Liver (tissue), 8 donors: ENCODE measurements at regions not wholly inside any gene's neighbourhood (a gene's known extent, or its start where the extent isn't known, plus 50 kb on each side); places are given as distances from the start of the nearest gene placed in this dataset.

ENCODE experiments used
- DNase-seq: peaks from one replicate; pipeline ENCODE4 v3.0.0-alpha.2; 2017; ENCODE audit warnings: low spot score
- H3K27ac ChIP-seq, 2 donors: one replicate each; pipeline ENCODE4 v1.7.0; 2013; ENCODE audit warnings: inconsistent platforms in 2 of 2, low read length in 2 of 2, control low read depth in 1 of 2, low read depth in 1 of 2, mild to moderate bottlenecking in 1 of 2
- H3K27me3 ChIP-seq, 4 donors: one replicate each; pipeline versions ENCODE4 v1.6.1 to v1.7.0; 2013; ENCODE audit warnings: low read length in 3 of 4, inconsistent platforms in 1 of 4, mild to moderate bottlenecking in 1 of 4, moderate library complexity in 1 of 4; ENCODE audit not compliant: control insufficient read depth in 4 of 4, insufficient read depth in 4 of 4
- H3K36me3 ChIP-seq, 4 donors: one replicate each; pipeline versions ENCODE4 v1.6.1 to v1.7.0; 2013; ENCODE audit warnings: low read length in 3 of 4, mild to moderate bottlenecking in 3 of 4, low read depth in 1 of 4, moderate library complexity in 1 of 4; ENCODE audit not compliant: control insufficient read depth in 4 of 4, insufficient read depth in 3 of 4
- H3K4me1 ChIP-seq, 4 donors: one replicate each; pipeline versions ENCODE4 v1.6.1 to v1.7.0; 2013; ENCODE audit warnings: low read length in 3 of 4, mild to moderate bottlenecking in 3 of 4, moderate library complexity in 1 of 4; ENCODE audit not compliant: control insufficient read depth in 4 of 4, insufficient read depth in 4 of 4
- H3K4me3 ChIP-seq, 3 donors: one replicate each; pipeline versions ENCODE4 v1.6.1 to v1.7.0; 2013; ENCODE audit warnings: low read length in 3 of 3, control low read depth in 1 of 3, low read depth in 1 of 3, mild to moderate bottlenecking in 1 of 3
- H3K9ac ChIP-seq, 2 donors: one replicate each; pipeline ENCODE4 v1.7.0; 2013; ENCODE audit warnings: low read length in 2 of 2, mild to moderate bottlenecking in 2 of 2, moderate library complexity in 2 of 2, control low read depth in 1 of 2, low read depth in 1 of 2
- H3K9me3 ChIP-seq, 4 donors: one replicate each; pipeline versions ENCODE4 v1.6.1 to v1.7.0; 2013; ENCODE audit warnings: low read length in 3 of 4; ENCODE audit not compliant: control insufficient read depth in 4 of 4
- ATF3 ChIP-seq: IDR thresholded peaks from 2 replicates; pipeline ENCODE4 v1.6.1; 2016; ENCODE audit warnings: antibody characterized with exemption
- CTCF ChIP-seq: fragments of 150-350 bp; IDR thresholded peaks from 2 replicates; pipeline ENCODE4 v1.5.1; 2017; ENCODE audit warnings: improper control_type of control experiment, low read depth, low read length; ENCODE audit not compliant: missing input control
- EGR1 ChIP-seq, 2 donors: IDR thresholded peaks; 2 replicates each; pipeline ENCODE4 v1.6.1; 2016 to 2018; ENCODE audit warnings: antibody characterized with exemption in 2 of 2, low read depth in 2 of 2
- FOXA1 ChIP-seq: IDR thresholded peaks from 2 replicates; pipeline ENCODE4 v1.6.1; 2016; ENCODE audit warnings: antibody characterized with exemption
- FOXA2 ChIP-seq: IDR thresholded peaks from 2 replicates; pipeline ENCODE4 v1.6.1; 2016; ENCODE audit warnings: antibody characterized with exemption
- GABPA ChIP-seq, 2 donors: IDR thresholded peaks in 1 of 2; conservative IDR thresholded peaks in 1 of 2; 2 replicates each; pipeline ENCODE4 v1.6.1; 2016; ENCODE audit warnings: antibody characterized with exemption in 2 of 2, mild to moderate bottlenecking in 1 of 2, moderate library complexity in 1 of 2
- HNF4A ChIP-seq, 2 donors: conservative IDR thresholded peaks; 2 replicates each; pipeline ENCODE4 v1.6.1; 2016; ENCODE audit warnings: antibody characterized with exemption in 2 of 2, mild to moderate bottlenecking in 2 of 2
- HNF4G ChIP-seq: IDR thresholded peaks from 2 replicates; pipeline ENCODE4 v1.6.1; 2016; ENCODE audit warnings: antibody characterized with exemption
- JUND ChIP-seq, 2 donors: IDR thresholded peaks; 2 replicates each; pipeline ENCODE4 v1.6.1; 2016; ENCODE audit warnings: antibody characterized with exemption in 2 of 2
- MAX ChIP-seq: IDR thresholded peaks from 2 replicates; pipeline ENCODE4 v1.6.1; 2016; ENCODE audit warnings: antibody characterized with exemption
- NR2F2 ChIP-seq: IDR thresholded peaks from 2 replicates; pipeline ENCODE4 v1.6.1; 2016; ENCODE audit warnings: antibody characterized with exemption
- RAD21 ChIP-seq, 2 donors: IDR thresholded peaks; 2 replicates each; pipeline ENCODE4 v1.6.1; 2016; ENCODE audit warnings: antibody characterized with exemption in 2 of 2, mild to moderate bottlenecking in 2 of 2
- REST ChIP-seq: IDR thresholded peaks from 2 replicates; pipeline ENCODE4 v1.6.1; 2016; ENCODE audit warnings: antibody characterized with exemption, mild to moderate bottlenecking
- RXRA ChIP-seq, 2 donors: IDR thresholded peaks; 2 replicates each; pipeline ENCODE4 v1.6.1; 2017 to 2018; ENCODE audit warnings: antibody characterized with exemption in 2 of 2, mild to moderate bottlenecking in 1 of 2
- TAF1 ChIP-seq: conservative IDR thresholded peaks from 2 replicates; pipeline ENCODE4 v1.6.1; 2016; ENCODE audit warnings: antibody characterized with exemption, mild to moderate bottlenecking
- YY1 ChIP-seq: IDR thresholded peaks from 2 replicates; pipeline ENCODE4 v1.6.1; 2016; ENCODE audit warnings: antibody characterized with exemption, mild to moderate bottlenecking
- ZBTB33 ChIP-seq: IDR thresholded peaks from 2 replicates; pipeline ENCODE4 v1.6.1; 2016; ENCODE audit warnings: antibody characterized with exemption
- WGBS: extraction: QIAGEN DNeasy Blood & Tissue Kit; methylation state at CpG from one replicate; pipeline ENCODE4 v1.1.7; 2013; 5-methylcytosine and 5-hydroxymethylcytosine counted together
- donor health status: healthy.
- donor health status: healthy.
- donor health status: healthy.
- donor health status: healthy.
- donor health status: healthy.

- Histone ChIP-seq H3K27ac (no peak overlapping the region), H3K9ac (no peak overlapping the region), H3K4me1 (no peaks in the 10 kb centered on the region), H3K27me3 (no peaks in the 10 kb centered on the region), H3K36me3 (no peaks in the 10 kb centered on the region), H3K9me3 (no peaks in the 10 kb centered on the region), H3K4me3 (no peak overlapping the region)
- WGBS = 76% methylated on average over 6 of the region's 6 CpGs
- DNase-seq = no peak
- TF ChIP-seq HNF4A (conservative IDR thresholded peaks at IDR 0.05) = no peak
- peak in 1 of 2 donors; percentile 4 for TF ChIP-seq RAD21 (IDR thresholded peaks at IDR 0.05)
- no peak for TF ChIP-seq EGR1 (IDR thresholded peaks at IDR 0.05; ENCODE audit: low read depth in 2 of 2)
Observed at GRCh38 chr5:23303435-23303834, 204.0 kb upstream of the PRDM9 start.

GRCh38 chr5:23302438-23302837 is 205.0 kb upstream of the PRDM9 start:
- 96% methylated on average over 1 of the region's 1 CpG for WGBS
- Histone ChIP-seq H3K4me3 (no peak overlapping the region), H3K36me3 (no peaks in the 10 kb centered on the region), H3K4me1 (no peaks in the 10 kb centered on the region), H3K9ac (no peak overlapping the region), H3K9me3 (no peaks in the 10 kb centered on the region), H3K27ac (no peak overlapping the region), H3K27me3 (no peaks in the 10 kb centered on the region)
- DNase-seq = no peak
- TF ChIP-seq ATF3 = no peak
- no peak for TF ChIP-seq YY1
- no peak for TF ChIP-seq HNF4G
- TF ChIP-seq REST = no peak
- TF ChIP-seq HNF4A (conservative IDR thresholded peaks at IDR 0.05) = no peak
- TF ChIP-seq TAF1 = no peak
- TF ChIP-seq RXRA (IDR thresholded peaks at IDR 0.05) = no peak
- TF ChIP-seq JUND (IDR thresholded peaks at IDR 0.05) = no peak
- no peak for TF ChIP-seq NR2F2
- TF ChIP-seq ZBTB33 = no peak
- no peak for TF ChIP-seq EGR1 (IDR thresholded peaks at IDR 0.05; ENCODE audit: low read depth in 2 of 2)
- TF ChIP-seq MAX = no peak
- TF ChIP-seq GABPA (IDR thresholded peaks at IDR 0.05 in 1 of 2, conservative IDR thresholded peaks at IDR 0.05 in 1 of 2) = no peak
- TF ChIP-seq FOXA2 = no peak
- no peak for TF ChIP-seq FOXA1
- no peak for TF ChIP-seq RAD21 (IDR thresholded peaks at IDR 0.05)
- no peak for TF ChIP-seq CTCF
